AG04449 (cell line): ENCODE measurements at regions not wholly inside any gene's neighbourhood (a gene's known extent, or its start where the extent isn't known, plus 50 kb on each side); places are given as distances from the start of the nearest gene placed in this dataset.

ENCODE experiments used
- CTCF ChIA-PET: fragments of 350-600 bp; formaldehyde crosslinking; extraction: SDS; loops from one replicate; lab custom pipeline; 2021; ENCODE audit warnings: antibody characterized with exemption; lab: Yijun Ruan, JAX
- POLR2A ChIA-PET: fragments of 400-600, 350-600 bp; formaldehyde crosslinking; extraction: SDS; loops from one replicate; lab custom pipeline; 2020; ENCODE audit warnings: antibody characterized with exemption, inconsistent platforms; lab: Yijun Ruan, JAX
- DNase-seq: peaks from one replicate; pipeline ENCODE4 v3.0.0-alpha.2; 2010; ENCODE audit warnings: low read depth, low spot score
- H3K4me3 ChIP-seq: 2 replicates; pipeline ENCODE4 v1.5.1; 2011; ENCODE audit warnings: low read depth, mild to moderate bottlenecking, control low read depth, low read length
- TF ChIP-seq, protein P1 (sequence below): IDR thresholded peaks from one replicate; pipeline ENCODE4 v1.5.1; 2011; ENCODE audit warnings: mild to moderate bottlenecking, moderate library complexity, low read length, control low read depth, inconsistent platforms; ENCODE audit not compliant: insufficient read depth; ENCODE audit errors: missing control alignments

DNA sequence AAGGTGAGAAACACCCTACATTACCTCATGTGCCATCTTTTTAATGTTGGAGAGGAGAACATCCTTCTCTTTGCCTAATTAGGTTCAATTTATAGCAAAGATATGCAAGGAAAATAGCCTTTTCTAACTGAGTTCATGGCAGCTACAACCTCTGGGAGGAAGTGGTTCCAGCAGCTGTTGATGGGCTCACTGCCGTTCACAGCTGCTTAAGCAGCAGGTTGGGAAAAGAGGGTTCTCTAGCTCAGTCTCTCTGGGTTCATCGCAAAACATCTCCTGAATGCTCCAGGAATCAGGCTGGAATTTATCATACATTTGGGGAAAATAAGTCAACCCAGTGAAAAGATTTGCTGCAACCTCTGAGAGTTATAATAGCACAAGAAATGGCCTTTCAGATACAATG lies 115.1 kb downstream of the UNC5CL start:
- TF ChIP-seq, protein P1, sequence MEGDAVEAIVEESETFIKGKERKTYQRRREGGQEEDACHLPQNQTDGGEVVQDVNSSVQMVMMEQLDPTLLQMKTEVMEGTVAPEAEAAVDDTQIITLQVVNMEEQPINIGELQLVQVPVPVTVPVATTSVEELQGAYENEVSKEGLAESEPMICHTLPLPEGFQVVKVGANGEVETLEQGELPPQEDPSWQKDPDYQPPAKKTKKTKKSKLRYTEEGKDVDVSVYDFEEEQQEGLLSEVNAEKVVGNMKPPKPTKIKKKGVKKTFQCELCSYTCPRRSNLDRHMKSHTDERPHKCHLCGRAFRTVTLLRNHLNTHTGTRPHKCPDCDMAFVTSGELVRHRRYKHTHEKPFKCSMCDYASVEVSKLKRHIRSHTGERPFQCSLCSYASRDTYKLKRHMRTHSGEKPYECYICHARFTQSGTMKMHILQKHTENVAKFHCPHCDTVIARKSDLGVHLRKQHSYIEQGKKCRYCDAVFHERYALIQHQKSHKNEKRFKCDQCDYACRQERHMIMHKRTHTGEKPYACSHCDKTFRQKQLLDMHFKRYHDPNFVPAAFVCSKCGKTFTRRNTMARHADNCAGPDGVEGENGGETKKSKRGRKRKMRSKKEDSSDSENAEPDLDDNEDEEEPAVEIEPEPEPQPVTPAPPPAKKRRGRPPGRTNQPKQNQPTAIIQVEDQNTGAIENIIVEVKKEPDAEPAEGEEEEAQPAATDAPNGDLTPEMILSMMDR, result no peak
- H3K4me3 ChIP-seq, result no peak overlapping the region
- POLR2A ChIA-PET, result no interaction called here
- CTCF ChIA-PET, result interaction anchor here (1.8 kb wide), 1 partner anchor 104 kb away, joined by 9 read pairs; no protein-coding TSS in a partner anchor
- DNase-seq, result no peak

DNA sequence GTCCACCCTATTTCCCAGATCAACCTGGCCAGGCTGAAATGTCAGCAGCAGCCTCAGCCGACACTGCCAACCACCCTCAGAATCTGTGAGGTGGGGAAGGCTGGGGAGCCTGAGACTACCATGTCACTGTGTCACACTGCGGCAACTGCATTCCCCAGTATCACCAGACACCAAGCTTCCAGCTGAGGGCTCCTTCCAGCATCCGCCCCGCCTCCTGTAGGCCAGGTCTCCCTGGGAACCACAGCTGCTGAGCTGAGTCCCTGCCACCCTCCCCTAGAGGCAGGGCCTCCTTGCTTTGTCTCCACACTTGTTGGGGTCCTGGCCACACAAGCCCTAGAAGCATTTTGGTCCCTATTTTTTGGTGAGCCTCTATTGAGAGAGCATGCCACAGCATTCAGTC lies 115.7 kb downstream of the UNC5CL start:
- no peak for DNase-seq
- H3K4me3 ChIP-seq, result no peak overlapping the region
- CTCF ChIA-PET, result interaction anchor here (1.8 kb wide), 1 partner anchor 105 kb away, joined by 9 read pairs; no protein-coding TSS in a partner anchor
- TF ChIP-seq, protein P1, result no peak
- POLR2A ChIA-PET, result no interaction called here

DNA sequence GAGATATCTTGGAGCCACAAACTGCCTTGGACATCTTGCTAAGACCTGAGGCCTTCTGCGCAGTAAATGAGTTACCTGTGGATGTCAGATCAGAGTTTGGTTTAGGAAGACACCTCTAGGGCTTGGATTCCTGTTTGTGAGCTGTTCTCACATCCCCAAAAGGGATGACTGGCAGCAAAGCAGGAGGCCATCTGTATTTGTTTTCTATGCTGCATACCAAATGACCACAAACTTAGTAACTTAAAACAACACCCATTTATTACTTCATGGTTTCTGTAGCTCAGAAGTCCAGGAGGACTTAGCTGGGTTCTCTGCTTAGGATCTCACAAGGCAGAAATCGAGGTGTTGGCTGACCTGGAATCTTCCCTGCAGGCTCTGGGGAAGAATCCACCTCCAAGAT lies 116.7 kb downstream of the UNC5CL start:
- ChIA-PET POLR2A (interaction anchor here (0.7 kb wide), 1 partner anchor 29 kb away, joined by 3 read pairs; no protein-coding TSS in a partner anchor), CTCF (interaction anchor here (1.2 kb wide), 1 partner anchor 109 kb away, joined by 3 read pairs; no protein-coding TSS in a partner anchor)
- DNase-seq, result no peak
- TF ChIP-seq, protein P1, result no peak
- H3K4me3 ChIP-seq, result no peak overlapping the region

DNA sequence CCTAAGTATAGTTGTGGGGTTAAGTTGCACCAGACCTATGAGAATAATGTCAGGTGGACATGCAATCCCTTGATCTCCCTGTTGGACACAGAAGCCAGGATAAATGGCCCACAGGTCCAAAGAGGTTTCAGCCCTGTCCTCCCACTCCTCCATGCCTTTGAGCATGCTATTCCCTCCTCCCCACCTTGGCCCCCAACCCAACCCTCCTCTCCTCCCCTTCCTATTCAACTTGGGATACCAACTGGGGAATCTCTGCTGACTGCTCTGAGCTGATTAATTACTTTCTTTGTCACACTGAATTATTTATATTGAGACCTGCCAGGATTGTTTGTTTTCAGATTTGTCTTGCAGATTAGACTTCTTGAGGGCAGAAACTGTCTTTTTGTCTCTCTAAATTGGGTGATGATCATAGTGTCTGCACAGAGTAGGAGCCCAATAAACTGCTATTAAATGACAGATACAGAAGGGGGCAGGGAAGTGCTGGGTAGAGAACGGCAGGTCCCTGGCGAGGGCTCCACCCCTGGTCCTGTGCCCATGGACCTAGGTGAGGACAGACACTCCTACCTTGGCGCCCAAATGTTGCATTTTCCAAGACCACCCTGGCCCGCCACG lies 120.9 kb downstream of the UNC5CL start:
- no peak for DNase-seq
- ChIA-PET CTCF (interaction anchor here (1.2 to 1.5 kb wide), 2 partner anchors 16 to 110 kb away, joined by 3 to 4 read pairs; no protein-coding TSS in a partner anchor), POLR2A (no interaction called here)
- TF ChIP-seq, protein P1, result no peak
- no peak overlapping the region for H3K4me3 ChIP-seq

DNA sequence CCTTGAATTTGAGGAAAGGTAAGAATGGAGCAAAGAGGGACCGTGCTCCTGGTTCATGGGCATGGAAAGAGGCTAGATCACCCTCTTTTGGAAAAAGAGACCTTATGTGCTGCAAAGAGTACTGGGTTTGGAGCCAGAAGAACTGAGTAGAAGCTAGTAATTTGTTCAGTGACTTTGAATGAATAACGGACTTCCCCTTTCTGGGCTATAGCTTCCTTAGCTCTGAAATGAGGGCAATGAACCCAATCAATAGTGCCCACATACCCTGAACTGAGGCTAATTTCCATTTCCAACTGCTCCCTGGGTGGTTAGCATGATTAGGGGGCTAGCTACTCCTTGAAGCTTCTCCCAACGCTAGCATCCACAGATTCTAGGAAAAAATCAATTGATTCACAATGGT lies 121.4 kb downstream of the UNC5CL start:
- H3K4me3 ChIP-seq, result no peak overlapping the region
- POLR2A ChIA-PET, result interaction anchor here (0.6 kb wide), 1 partner anchor 15 kb away, joined by 3 read pairs; no protein-coding TSS in a partner anchor
- TF ChIP-seq, protein P1, result no peak
- CTCF ChIA-PET, result interaction anchor here (1.2 to 1.9 kb wide), 3 partner anchors 15 to 111 kb away, joined by 3 to 7 read pairs (median 4); no protein-coding TSS in a partner anchor
- DNase-seq, result no peak

DNA sequence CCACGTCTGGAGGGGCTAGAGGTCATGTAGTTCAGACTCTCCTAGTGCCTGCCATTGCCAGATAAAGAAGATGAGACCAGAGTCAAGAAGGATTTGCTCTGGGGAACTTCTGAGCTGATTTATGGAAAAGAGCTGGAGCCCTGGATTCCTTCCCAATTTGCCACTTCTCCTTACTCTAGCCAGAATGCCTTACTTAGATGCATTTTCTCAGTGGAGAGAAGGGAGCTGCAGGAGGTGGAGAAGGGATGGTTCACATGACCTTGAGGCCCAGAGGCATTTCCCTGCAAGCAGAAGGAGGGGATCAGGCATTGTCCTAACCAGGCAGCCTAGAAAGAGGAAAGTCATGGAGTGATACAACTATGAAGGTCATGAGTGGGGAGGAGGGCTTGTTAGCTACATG lies 122.2 kb downstream of the UNC5CL start:
- POLR2A ChIA-PET, result no interaction called here
- CTCF ChIA-PET, result interaction anchor here (1.2 to 1.9 kb wide), 4 partner anchors 15 to 111 kb away, joined by 3 to 7 read pairs (median 4); no protein-coding TSS in a partner anchor
- TF ChIP-seq, protein P1, result no peak
- no peak for DNase-seq
- no peak overlapping the region for H3K4me3 ChIP-seq
